ENCODE measurements at regions not wholly inside any gene's neighbourhood (a gene's known extent, or its start where the extent isn't known, plus 50 kb on each side); places are given as distances from the start of the nearest gene placed in this dataset.
"Not testable (repeated sequence)": the region's sequence is repeated elsewhere in the genome, so short reads cannot be mapped to it uniquely, and the experiment has no call there.

DNA sequence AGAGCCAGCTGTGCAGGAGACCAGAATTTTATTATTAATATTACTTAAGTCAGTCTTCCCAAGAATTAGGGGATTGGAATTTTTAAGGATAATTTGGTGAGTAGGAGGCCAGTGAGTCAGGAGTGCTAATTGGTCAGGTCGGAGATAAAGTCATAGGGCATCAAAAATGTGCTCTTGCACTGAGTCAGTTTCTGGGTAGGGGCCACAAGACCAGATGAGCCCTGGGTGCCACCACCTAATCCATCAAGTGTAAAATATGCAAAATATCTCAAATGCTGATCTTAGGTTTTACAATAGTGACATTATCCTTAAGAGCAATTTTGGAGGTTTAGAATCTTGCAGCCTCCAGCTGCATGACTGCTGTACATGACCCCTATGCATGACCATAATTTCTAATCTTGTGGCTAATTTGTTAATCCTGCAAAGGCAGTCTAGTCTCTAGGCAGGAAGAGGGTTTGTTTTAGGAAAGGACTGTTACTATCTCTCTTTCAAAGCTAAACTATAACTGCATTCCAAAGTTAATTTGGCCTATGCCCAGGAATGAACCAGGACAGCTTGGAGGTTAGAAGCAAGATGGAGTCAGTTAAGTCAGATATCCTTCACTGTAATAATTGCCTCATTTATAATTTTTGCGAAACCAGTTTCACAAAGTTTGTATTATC lies 215.9 kb downstream of the RNF152 start:
- no peak for DNase-seq

DNA sequence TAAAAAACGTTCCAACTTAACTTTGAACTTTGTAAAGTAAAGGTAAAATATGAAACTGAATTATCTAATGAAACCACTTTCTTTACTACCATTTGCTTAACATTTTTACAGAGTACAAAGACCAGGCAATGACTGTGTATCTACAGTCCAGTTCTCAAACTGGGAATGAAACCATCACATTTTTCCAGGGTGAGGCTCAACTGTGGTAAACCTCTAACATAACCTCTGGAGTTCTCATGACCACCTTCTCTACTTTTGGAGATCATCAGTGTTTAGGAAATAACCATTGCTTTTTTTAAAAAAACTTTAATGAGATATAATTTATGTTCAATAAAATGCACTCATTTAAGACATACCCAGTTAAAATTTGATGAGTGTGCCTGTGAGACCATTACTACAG lies 223.5 kb downstream of the RNF152 start:
- DNase-seq: no peak

DNA sequence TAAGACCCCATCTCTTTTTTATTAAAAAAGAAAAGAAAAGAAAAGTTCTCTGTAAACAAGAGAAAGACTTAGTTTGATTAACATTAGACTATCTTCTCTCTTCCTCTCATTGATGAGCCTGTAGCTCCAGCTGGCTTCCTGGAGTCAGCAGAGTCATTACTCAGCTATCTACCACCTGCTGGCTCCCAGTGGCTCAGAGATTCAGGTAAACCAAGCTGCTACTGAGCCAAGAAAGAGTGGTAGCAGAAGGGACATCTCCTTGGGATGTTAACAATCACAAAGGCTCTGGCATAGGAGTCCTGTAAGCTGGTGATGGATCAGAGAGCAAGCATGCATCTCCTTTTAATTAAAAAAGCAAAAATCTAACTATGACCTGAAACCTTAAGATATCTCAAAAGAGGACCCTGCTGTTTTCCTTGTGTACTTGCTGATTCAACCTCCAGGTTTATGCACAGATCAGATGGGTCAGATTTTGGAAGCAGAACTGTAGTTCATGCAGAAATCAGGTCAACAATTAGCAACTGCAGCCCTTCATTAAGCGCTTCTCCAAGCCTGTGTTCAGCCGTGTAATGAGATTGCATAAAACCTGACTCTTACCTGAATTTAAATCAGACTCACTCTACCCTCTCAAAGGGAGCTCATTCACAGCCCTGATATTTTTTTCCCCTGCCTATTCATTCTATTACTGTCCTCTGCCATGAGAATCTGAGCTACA lies 225.8 kb downstream of the RNF152 start:
- no peak for DNase-seq

DNA sequence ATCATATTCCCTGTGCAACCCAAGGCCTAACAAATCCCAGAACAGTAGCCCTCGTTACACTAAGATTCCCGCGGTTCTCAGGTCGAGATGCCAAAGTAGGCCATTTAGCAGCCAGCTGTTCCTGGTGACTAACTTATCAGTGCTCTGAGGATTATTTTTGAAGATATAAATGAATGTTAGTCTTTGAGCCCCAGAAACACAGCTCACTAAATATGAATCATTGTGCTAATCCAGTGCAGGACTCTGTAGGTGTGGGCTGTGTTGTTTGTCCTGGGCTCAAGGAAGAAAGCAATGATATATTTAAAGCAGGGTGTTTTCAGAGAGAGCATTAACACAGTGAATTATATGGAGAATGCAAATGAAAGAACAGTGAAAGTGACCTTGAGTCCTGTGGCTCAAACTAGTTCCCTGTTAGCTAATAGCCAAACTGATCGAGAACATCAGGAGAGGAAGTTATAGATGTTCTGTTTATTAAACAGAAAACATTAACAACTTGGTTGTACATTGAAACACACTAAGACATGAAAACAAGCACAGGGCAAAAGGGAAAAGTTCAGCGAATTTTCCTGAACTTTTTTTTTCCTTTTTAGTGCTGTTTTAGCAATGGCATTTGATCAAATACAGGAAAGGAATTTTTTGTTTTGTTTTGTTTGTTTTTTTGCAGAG lies 228.3 kb downstream of the RNF152 start:
- no peak for DNase-seq

DNA sequence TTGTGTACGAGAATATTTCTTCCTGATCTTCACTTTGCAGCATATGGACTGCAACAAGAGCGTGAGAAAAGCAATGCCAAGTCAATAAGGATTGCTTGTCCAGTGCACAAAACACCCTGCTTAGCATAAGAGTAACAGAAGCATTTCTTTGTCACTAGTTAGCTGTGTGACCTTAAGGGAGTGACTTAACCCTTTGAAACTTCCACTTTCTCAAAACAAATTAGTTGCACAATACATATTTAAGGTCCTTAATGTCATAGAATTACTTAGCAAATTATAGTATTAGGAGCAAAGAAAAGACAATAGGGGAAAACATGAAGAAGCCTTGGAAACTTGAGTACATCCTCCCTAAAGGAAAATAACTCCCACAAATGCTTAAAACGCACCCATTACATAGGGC lies 230.1 kb downstream of the RNF152 start:
- DNase-seq: no peak

DNA sequence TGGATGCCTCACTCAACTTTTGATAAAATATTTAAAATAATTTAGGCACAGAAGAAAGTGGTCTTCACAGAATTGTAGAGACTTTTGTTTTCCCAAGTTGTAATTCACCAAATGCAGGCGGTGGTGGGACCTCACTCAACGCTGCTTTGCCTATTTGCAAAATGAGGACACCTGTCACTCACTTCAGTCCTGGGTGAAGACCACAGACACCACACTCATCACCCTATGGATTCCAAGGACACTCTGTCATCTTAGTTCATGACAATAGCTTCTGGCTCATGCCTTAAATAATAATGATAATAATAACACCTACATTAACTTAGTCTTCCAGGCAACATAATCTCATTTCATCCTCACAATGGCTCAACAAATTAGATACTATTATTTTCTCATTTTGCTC lies 234.4 kb downstream of the RNF152 start:
- no peak for DNase-seq

DNA sequence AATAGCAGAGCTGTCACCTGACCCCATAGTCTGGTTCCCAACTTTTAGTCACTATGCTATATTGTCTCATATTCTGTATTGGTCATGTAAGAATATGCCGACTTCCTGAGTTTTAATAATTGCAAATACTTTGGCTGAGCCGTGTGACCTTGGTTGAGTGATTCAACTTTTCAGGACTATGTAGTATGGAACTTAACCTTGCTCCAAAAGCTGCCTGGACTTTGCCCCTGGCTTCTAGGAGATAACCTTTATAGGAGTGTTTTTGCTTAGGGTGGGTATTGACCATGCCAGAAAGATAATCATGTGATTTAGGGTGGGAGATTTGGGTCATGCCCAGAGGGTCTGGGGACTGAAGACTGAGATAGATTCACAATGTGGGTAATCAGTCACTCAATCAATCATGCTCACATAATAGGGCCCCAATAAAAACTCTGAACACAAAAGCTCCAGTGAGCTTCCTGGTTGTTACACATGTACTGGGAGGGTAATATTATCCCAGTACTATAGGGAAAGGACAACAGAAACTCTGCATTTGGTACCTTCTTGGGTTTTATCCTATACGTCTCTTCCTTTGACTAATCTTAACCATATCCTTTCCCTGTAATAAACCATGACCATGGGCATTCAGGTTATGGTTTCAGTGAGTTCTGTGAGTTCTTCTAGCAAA lies 235.6 kb downstream of the RNF152 start:
- no peak for DNase-seq

DNA sequence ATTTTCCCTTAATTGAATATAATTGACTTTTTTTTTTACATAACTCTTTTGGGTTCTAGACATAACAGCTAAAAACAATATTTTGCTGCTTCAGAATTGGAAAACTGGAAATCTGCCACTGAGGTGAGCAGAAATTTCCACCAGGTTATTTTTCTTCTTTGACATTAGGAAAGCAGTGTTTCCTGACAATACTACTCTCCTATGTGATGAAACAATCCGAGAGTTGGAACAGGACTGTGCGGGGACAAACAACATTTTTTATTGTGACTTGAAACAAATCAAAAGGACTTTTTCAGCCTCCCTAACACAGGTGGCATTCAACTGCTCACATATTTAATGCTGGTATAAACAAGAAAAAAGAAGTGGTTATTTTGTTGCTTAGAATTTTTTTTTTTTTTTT lies 237.2 kb downstream of the RNF152 start:
- no peak for DNase-seq

DNA sequence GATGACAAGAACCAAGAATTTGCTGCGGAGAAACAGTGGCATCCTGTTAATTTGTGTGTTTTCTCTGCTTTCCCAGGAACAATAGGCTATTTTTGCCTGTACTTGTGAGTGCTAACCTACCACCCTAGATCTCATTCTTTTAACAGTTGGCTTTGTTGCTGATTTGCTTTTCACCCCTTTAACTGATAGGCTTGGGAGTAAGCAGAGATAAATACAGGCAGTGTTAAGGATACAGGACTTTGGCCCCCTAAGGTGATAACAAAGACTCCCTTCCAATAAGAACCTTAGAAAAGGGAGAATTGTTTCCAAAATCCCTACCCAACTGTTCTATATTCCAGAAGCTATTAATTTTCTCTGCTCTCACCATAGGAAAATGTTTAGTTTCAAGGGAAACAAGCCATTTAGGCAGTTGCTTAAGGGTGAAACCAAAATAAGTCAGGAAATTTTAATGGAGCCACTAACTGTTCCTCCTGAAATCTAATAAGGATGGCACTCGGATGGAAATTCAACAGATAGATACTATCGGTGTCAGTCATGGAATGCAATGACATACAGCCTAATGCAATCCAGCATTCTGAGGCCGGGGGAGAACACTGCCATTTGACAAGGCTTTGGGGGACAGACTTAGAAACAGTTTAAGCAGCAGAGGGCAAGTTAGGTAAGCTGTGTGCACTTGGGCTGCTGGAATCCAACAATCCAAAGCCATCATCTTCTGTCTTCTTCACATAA lies 238.8 kb downstream of the RNF152 start:
- DNase-seq: no peak

DNA sequence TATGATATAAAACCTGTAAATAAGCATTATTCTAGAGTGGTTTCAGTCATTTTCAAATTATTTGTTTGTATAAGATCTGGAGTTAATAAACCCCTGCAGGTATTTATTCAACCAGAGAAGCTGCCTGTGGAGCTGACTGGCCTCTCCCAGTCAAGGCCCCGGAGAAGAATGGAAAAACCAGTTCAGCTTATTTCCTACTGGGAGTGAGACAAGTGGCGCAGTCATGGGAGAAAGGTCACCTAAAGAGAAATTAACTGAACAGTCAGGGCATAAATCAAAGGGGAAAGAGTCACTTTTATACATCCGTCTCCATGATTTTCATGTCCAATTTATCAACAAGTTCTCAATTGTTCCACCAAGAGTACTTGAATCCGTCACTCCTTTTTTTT lies 240.9 kb downstream of the RNF152 start:
- no peak for DNase-seq

DNA sequence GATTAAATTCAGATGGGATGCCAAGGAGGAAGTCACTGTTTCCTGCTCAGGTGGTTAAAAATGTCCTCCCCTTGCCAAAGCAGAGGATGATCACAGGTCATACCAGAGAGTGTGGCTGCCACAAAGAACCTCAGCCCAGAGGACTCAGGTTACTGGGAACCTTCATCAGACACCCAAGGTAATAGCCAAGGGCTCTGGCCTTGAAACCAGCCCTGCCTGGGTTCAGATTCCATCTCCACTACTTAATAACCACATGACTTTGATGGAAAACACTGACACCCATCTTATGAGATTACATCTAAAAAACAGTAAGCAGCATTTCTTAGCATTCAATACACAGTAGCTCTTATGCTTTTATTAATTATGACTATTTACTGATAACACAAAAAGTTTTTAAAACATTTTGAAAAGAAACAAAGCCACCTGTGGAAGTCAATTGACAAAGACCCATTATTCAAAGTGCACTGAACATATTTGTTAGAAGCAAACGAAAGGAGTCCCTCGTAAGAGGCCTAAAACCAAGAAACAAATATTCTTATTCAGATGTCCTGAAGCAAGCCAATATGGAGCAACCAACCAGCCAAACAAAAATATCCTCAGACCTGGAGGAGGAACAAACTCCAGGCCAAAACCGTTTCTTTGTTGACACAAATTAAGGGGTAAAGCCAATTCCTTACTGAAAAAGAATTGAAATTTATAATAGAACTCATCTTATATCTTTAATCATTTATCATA lies 241.5 kb downstream of the RNF152 start:
- DNase-seq: no peak

DNA sequence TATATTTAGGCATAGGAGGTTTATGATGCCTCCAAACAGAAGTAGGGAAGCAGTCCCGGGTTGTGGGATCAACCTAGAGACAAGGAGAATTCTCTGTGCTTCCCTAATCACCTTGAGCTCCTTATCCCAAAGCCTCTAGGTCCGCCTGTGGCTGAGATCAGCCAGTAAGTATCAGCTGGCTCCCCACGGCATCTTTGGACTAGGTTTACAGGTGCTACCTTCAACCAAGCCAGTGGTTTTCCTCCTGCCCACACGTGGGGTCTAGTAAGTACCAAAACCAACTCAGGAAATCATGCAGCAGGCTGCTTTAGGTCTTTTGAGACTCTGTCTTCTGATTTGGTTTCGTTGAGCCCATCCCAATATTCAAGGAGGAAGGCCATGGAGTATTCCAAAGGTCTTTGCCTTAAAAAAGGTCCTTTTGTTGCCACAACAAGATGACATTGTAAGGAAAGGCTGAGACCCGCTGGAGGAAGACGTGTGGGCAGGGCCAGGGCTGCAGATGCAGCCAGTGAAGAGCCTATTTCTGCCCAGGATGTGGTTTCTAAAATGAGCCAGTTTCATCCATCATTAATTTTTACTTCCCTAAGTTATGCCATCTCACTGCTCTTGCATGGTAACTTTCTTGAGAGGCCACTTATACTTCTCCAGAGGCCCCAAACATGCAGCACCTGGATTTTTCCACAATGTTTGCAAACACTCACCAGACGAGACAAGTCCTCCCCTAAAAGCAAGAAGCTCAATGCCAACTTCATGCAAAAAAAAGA lies 248.7 kb downstream of the RNF152 start:
- peak in 1 of 2 experiments; percentile 27 for DNase-seq

DNA sequence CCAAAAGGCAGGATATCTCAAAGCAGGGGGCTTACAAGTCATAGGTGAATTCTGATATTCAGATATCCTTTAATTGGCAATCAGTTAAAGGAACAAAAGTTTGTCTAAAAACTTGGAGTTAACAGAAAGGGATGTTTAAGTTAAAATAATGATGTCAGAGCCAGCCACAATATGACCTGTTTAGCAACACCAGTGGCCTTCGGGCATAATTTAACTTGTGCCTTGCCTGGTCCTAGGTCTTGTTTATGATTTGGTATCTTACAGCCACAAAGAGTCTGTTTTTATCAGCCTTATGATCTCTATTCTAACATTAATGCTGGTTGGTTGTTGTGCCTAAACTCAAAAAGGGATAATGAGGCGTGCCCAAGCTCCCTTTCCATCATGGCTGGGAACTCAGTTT lies 252.9 kb downstream of the RNF152 start:
- DNase-seq: no peak

DNA sequence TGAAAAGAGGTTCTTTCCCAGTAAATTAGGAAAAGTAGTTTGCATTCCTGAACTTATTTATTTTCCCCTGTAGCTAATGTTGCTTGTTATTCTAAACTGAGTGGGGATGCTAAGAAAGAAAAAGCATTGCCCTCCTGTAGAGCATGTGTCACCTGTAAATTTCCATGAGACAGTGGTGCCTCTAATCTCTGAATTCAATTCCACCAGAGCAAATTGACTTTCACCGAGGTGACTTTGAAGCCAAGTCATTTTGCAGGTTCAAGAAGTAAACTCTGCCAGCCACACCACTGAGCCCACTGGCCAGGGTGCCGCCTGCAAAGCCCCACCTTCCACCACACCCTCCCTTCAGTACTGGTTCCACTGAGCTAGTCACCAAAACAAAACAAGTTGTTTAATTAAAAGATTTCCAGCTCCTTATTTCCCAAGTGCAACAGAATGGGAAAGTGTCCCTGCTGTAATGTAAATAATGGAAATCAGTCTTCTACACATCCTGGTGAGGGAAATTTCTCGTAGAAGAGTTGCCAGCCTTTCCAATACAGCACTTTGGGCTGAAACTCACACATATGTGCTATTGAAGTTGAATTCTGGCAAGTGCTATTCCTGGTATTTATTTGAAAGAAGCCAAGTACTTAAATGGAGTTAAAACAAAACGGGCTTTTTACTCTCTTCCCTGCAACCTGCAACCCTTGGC lies 254.8 kb downstream of the RNF152 start:
- DNase-seq: no peak

DNA sequence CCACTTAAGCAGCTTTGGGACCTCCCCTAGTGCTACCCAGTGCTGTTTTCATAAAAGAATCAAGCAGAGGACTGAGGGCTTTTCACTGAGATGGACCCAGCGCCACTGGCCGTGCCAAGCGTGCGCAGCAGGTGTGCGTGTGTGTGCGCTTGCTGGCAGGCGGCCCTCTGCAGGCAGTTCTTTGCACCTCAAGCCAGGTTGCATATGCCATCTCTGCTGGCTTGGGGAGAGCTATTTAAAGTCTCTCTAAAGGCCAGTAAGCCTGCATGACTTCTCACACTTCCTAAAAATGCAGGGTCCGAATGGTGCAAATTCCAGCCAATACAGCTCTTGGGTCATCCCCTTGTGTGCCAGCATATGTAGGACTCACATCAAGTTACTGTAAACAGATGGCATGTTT lies 255.5 kb downstream of the RNF152 start:
- DNase-seq: no peak

DNA sequence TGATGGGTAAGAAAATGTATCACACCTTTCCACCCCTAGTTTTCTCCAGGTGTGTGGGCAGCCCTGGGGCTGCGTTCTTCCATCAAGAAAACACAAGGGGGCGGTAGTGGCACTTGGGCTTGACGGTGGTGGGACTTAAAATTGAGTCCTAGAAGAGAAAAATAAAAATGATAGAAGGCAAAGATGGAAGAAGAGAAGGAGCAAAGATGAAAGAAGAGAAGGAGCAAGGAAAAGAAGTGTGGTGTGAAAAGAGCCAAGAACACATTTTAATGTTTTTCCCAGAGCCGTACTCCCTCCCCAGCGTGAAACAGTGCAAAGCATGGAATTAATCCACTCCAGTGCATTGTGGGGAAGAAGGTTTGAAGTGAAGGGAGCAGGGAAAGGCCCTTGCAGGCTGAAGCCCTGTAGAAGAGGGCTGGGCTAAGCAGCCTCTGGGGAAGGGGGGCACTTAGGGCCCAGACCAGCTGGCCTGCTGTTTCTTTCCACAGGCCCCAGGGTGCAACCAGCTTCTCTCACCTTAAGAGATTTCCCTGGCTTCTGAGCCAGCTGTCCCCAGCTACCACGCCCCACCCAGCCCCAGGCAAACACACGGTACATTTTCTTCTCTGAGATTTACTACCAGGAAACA lies 256.8 kb downstream of the RNF152 start:
- peak; percentile 28 to 49 for DNase-seq

DNA sequence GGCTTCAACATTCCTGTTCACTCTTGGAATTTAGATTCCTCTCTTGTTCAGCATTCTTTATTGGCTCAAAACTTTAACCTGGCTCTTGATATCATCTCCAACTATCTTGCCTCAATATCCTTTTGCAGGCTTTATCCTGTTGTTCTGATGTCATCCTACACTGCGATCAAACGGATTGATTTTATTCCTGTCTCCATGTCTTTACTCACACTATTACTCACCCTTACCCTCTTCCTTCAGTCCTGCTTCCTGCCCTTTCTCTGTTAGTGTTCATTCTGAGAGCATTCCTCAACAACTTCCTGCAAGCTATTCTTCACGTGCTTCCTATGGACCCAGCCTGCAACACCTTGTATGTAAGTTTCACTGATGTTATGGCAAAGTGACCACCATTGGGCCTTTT lies 264.7 kb downstream of the RNF152 start:
- DNase-seq: no peak

DNA sequence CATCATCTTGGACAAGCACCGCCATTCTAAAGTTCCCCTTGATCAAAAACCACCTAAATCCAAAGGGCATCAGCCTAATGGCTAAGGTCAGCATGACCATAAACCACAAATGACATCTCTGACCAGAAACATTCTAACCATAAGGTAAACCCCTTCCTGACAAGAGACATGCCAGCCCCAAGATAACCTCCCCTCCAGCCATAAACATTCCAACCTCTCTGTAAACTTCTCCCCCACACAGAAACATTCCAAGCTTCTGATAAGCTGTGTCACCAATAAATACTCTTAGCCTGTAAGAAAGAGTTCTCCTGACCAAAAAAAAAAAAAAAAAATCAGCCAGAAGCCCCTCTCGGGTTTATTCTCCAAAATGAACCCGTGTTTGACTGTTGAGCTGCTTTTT lies 268.2 kb downstream of the RNF152 start:
- not testable (repeated sequence) for DNase-seq

DNA sequence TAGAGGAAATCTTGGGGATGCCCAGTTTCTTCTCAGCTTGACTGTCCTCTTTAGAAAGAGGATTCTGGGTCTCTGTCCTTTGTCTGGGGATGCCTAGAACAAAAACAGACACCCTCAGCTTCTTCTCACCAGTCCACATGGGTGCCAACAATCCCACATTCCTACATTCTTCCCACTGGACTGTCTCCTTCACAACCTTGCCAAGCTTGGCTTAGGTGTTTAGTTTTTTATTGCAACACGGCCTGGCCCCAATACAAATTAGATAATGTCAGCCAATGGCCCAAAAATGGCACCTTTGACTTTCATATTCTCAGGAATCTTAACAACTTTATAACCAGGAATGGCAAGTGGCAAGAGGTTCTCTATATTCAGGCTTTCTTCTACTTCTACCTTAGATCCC lies 273.0 kb downstream of the RNF152 start:
- no peak for DNase-seq

DNA sequence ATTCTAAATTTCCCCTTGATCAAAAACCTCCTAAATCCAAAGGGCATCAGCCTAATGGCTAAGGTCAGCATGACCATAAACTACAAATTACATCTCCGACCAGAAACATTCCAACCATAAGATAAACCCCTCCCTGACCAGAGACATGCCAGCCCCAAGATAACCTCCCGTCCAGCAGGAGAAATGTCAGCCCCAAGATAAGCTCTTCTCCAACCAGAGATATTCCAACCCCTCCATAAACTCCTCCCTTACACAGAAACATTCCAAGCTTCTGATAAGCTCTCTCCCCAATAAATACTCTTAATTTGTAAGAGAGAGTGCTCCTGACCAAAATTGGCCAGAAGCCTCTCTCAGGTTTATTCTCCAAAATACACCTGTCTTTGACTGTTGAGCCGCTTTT lies 274.0 kb downstream of the RNF152 start:
- no peak for DNase-seq
